ENCODE measurements at regions not wholly inside any gene's neighbourhood (a gene's known extent, or its start where the extent isn't known, plus 50 kb on each side); places are given as distances from the start of the nearest gene placed in this dataset.

- no peak for ATAC-seq (ENCODE audit: insufficient read depth, low read depth)
- Histone ChIP-seq H3K4me3 (ENCODE audit: low read depth in 1 of 2, low read length in 2 of 2) (no peak overlapping the region), H3K27me3 (ENCODE audit: insufficient read depth, low read length, poor library complexity) (no peaks in the 10 kb centered on the region), H4K20me1 (ENCODE audit: insufficient read depth, low read length) (no peaks in the 10 kb centered on the region), H3K36me3 (ENCODE audit: insufficient read depth, low read length) (no peaks in the 10 kb centered on the region), H3K9ac (ENCODE audit: low read depth, low read length) (no peak overlapping the region), H3K27ac (ENCODE audit: low read length) (no peak overlapping the region), H3K79me2 (ENCODE audit: insufficient read depth, low read length) (no peaks in the 10 kb centered on the region), H3K9me3 (ENCODE audit: insufficient read depth, low read length, severe bottlenecking) (no peaks in the 10 kb centered on the region), H3K4me2 (ENCODE audit: insufficient read depth, low read length) (no peak overlapping the region), H3K4me1 (ENCODE audit: insufficient read depth, low read length) (no peaks in the 10 kb centered on the region), H2AFZ (ENCODE audit: low read depth, low read length) (no peak overlapping the region)
- TF ChIP-seq EZH2 (IDR thresholded peaks at IDR 0.05; ENCODE audit: borderline replicate concordance, low read depth, low read length, severe bottlenecking): no peak
- TF ChIP-seq CTCF (IDR thresholded peaks at IDR 0.05; ENCODE audit: borderline replicate concordance, extremely low read depth, low read length, poor library complexity, severe bottlenecking): no peak
- DNase-seq: no peak
These were observed 153.8 kb upstream of the RAP2B start for GRCh38 chr3:153008226-153008625.

- Histone ChIP-seq H2AFZ (ENCODE audit: low read depth, low read length) (no peak overlapping the region), H3K36me3 (ENCODE audit: insufficient read depth, low read length) (no peaks in the 10 kb centered on the region), H3K79me2 (ENCODE audit: insufficient read depth, low read length) (no peaks in the 10 kb centered on the region), H4K20me1 (ENCODE audit: insufficient read depth, low read length) (no peaks in the 10 kb centered on the region), H3K4me1 (ENCODE audit: insufficient read depth, low read length) (no peaks in the 10 kb centered on the region), H3K4me3 (ENCODE audit: low read depth in 1 of 2, low read length in 2 of 2) (no peak overlapping the region), H3K27me3 (ENCODE audit: insufficient read depth, low read length, poor library complexity) (no peaks in the 10 kb centered on the region), H3K4me2 (ENCODE audit: insufficient read depth, low read length) (no peak overlapping the region), H3K27ac (ENCODE audit: low read length) (no peak overlapping the region), H3K9me3 (ENCODE audit: insufficient read depth, low read length, severe bottlenecking) (no peaks in the 10 kb centered on the region), H3K9ac (ENCODE audit: low read depth, low read length) (no peak overlapping the region)
- no peak for ATAC-seq (ENCODE audit: insufficient read depth, low read depth)
- TF ChIP-seq CTCF (IDR thresholded peaks at IDR 0.05; ENCODE audit: borderline replicate concordance, extremely low read depth, low read length, poor library complexity, severe bottlenecking) (no peak), EZH2 (IDR thresholded peaks at IDR 0.05; ENCODE audit: borderline replicate concordance, low read depth, low read length, severe bottlenecking) (no peak)
- no peak for DNase-seq
These were observed 138.1 kb upstream of the RAP2B start for GRCh38 chr3:153023896-153024295.

DNA sequence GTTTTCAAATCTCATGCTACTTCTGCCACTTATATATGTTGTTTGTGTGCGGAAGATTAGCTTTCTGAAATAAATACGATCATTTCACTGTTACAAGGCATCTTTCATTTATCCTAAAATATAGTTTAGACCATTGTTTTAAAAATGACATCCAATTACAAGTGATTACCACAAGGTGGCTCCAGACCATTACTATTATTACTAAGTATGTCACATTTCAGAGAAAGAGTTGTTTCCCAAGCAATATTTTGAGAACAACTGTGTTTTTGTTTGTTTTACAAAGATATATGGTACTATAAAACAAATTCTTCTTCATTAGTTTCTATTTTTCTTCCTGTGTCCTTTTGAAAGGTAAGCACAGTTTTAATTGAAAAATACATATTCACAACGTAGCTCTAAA is 136.0 kb upstream of the RAP2B start:
- Histone ChIP-seq H3K79me2 (ENCODE audit: insufficient read depth, low read length) (no peaks in the 10 kb centered on the region), H3K4me2 (ENCODE audit: insufficient read depth, low read length) (no peak overlapping the region), H3K9me3 (ENCODE audit: insufficient read depth, low read length, severe bottlenecking) (no peaks in the 10 kb centered on the region), H2AFZ (ENCODE audit: low read depth, low read length) (no peak overlapping the region), H3K36me3 (ENCODE audit: insufficient read depth, low read length) (no peaks in the 10 kb centered on the region), H3K27ac (ENCODE audit: low read length) (no peak overlapping the region), H3K27me3 (ENCODE audit: insufficient read depth, low read length, poor library complexity) (no peaks in the 10 kb centered on the region), H3K4me3 (ENCODE audit: low read depth in 1 of 2, low read length in 2 of 2) (no peak overlapping the region), H3K4me1 (ENCODE audit: insufficient read depth, low read length) (no peaks in the 10 kb centered on the region), H3K9ac (ENCODE audit: low read depth, low read length) (no peak overlapping the region), H4K20me1 (ENCODE audit: insufficient read depth, low read length) (no peaks in the 10 kb centered on the region)
- no peak for DNase-seq
- no peak for TF ChIP-seq EZH2 (IDR thresholded peaks at IDR 0.05; ENCODE audit: borderline replicate concordance, low read depth, low read length, severe bottlenecking)
- TF ChIP-seq CTCF (IDR thresholded peaks at IDR 0.05; ENCODE audit: borderline replicate concordance, extremely low read depth, low read length, poor library complexity, severe bottlenecking): peak; percentile 60
- ATAC-seq (ENCODE audit: insufficient read depth, low read depth): no peak

GRCh38 chr3:153028381-153028780 is 133.6 kb upstream of the RAP2B start:
- Histone ChIP-seq H3K9me3 (ENCODE audit: insufficient read depth, low read length, severe bottlenecking) (no peaks in the 10 kb centered on the region), H3K4me1 (ENCODE audit: insufficient read depth, low read length) (no peaks in the 10 kb centered on the region), H2AFZ (ENCODE audit: low read depth, low read length) (no peak overlapping the region), H3K4me3 (ENCODE audit: low read depth in 1 of 2, low read length in 2 of 2) (no peak overlapping the region), H3K4me2 (ENCODE audit: insufficient read depth, low read length) (no peak overlapping the region), H3K9ac (ENCODE audit: low read depth, low read length) (no peak overlapping the region), H3K27me3 (ENCODE audit: insufficient read depth, low read length, poor library complexity) (no peaks in the 10 kb centered on the region), H4K20me1 (ENCODE audit: insufficient read depth, low read length) (no peaks in the 10 kb centered on the region), H3K79me2 (ENCODE audit: insufficient read depth, low read length) (no peaks in the 10 kb centered on the region), H3K36me3 (ENCODE audit: insufficient read depth, low read length) (no peaks in the 10 kb centered on the region), H3K27ac (ENCODE audit: low read length) (no peak overlapping the region)
- DNase-seq (no peak), ATAC-seq (ENCODE audit: insufficient read depth, low read depth) (no peak)
- TF ChIP-seq EZH2 (IDR thresholded peaks at IDR 0.05; ENCODE audit: borderline replicate concordance, low read depth, low read length, severe bottlenecking) (no peak), CTCF (IDR thresholded peaks at IDR 0.05; ENCODE audit: borderline replicate concordance, extremely low read depth, low read length, poor library complexity, severe bottlenecking) (no peak)
